GM23248 (cell line): ENCODE measurements at regions not wholly inside any gene's neighbourhood (a gene's known extent, or its start where the extent isn't known, plus 50 kb on each side); places are given as distances from the start of the nearest gene placed in this dataset.

Experiments used
- EZH2 ChIP-seq: fragments of 200-600 bp; sonication (generic); IDR thresholded peaks from 2 replicates; pipeline ENCODE4 v1.6.1; 2018; ENCODE audit warnings: antibody characterized with exemption, mild to moderate bottlenecking; ENCODE audit not compliant: insufficient read depth, poor library complexity, severe bottlenecking
- EZH2phosphoT487 ChIP-seq: fragments of 200-600 bp; sonication (generic); IDR thresholded peaks from 2 replicates; pipeline ENCODE4 v1.6.1; 2018; ENCODE audit warnings: antibody characterized with exemption, moderate library complexity, mild to moderate bottlenecking, low read depth; ENCODE audit not compliant: insufficient read depth

- TF ChIP-seq EZH2phosphoT487, result no peak
- no peak for TF ChIP-seq EZH2
Observed at GRCh38 chr11:15484398-15484797, 369.7 kb downstream of the INSC start.
